ENCODE measurements at regions not wholly inside any gene's neighbourhood (a gene's known extent, or its start where the extent isn't known, plus 50 kb on each side); places are given as distances from the start of the nearest gene placed in this dataset.

DNA sequence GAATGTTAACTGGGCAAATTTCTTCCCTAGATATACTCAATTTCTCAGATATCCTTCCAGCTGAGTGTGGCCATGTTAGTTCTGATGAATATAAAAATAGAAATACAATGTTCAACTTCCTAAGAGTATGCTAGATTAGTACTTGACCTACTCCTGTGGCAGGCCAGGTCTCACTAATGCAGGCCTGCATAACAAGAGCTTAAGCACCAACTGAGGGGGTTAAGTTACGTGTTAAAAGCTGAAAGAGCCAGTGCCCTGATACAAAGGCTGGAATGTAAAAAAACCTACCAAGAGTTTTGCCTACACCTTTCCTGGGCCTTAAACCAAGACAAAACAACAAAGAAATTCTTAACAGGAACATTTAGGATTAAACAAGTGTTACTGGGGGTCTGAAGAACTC lies 102.8 kb downstream of the MRPS30 start:
- ATAC-seq (ENCODE audit: low FRiP score) (no peak), DNase-seq (ENCODE audit: low spot score) (no peak)
- TF ChIP-seq, protein P1, sequence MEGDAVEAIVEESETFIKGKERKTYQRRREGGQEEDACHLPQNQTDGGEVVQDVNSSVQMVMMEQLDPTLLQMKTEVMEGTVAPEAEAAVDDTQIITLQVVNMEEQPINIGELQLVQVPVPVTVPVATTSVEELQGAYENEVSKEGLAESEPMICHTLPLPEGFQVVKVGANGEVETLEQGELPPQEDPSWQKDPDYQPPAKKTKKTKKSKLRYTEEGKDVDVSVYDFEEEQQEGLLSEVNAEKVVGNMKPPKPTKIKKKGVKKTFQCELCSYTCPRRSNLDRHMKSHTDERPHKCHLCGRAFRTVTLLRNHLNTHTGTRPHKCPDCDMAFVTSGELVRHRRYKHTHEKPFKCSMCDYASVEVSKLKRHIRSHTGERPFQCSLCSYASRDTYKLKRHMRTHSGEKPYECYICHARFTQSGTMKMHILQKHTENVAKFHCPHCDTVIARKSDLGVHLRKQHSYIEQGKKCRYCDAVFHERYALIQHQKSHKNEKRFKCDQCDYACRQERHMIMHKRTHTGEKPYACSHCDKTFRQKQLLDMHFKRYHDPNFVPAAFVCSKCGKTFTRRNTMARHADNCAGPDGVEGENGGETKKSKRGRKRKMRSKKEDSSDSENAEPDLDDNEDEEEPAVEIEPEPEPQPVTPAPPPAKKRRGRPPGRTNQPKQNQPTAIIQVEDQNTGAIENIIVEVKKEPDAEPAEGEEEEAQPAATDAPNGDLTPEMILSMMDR (IDR thresholded peaks at IDR 0.05) = no peak

DNA sequence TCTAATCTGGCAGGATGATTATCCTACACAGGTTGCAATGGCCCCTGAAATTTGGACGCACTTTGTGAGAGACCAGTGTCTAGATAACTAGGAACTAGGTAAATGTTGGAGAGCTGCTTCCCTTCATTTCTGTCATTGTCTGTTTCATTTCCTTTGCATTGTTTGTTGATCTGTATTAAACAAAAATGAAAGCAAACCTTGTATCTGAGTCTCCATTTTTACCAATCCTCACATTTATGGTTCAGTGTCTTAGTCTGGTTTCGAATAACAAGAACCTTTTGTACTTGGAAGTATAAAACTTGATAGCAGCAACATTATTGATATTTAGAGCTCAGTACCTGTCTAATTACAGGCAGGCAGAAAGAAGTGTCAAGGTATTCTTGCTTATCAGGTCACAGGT lies 105.5 kb downstream of the MRPS30 start:
- ATAC-seq (ENCODE audit: low FRiP score) (no peak), DNase-seq (ENCODE audit: low spot score) (no peak)
- TF ChIP-seq, protein P1 (IDR thresholded peaks at IDR 0.05) = no peak

DNA sequence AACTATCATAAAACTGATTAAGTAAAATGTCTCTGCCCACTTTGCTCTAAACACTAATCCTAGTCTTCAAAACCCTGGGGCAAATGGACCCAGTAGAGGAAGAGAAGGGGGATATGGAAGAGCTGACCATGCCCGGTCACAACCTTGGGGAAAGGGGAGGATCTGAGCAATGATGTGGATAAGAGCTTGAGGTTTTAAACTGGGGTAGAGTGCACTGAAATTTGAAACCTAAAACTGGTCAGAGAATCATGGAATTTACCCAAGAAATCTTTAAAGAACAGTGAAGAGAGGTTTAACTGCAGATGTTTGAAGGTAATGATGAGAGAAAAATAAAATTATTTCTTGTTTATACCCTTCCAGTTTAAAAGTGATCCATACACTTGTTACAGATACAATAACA lies 110.8 kb downstream of the MRPS30 start:
- DNase-seq (ENCODE audit: low spot score) (no peak), ATAC-seq (ENCODE audit: low FRiP score) (no peak)
- TF ChIP-seq, protein P1 (IDR thresholded peaks at IDR 0.05) = no peak

DNA sequence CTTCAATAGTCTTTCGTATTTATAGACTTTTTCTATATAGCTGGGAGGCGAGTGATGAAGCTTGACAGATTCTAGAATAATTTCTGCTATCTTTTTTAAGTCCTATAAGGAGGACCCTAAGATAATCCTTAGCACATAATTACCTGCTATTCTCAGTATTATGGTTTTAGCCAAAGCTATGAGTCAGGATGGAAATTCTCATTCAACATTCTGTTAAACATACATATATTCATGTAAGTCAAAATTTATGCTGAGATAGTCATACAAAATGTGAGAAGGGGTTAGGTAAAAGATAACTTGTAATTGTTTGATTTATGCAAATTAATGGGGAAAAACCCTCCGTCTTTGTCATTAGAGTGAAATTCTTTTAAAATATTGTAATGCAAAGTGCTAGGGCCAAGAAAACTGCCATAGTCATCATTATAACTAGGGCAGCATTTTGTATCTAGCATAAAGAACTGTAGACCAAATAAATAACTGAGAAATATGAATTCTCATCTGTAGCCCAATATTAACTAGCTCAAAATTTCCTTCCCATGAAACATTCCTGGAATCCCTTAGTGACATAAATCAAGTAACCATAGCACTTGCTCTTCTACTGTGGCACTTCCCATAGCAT lies 118.5 kb downstream of the MRPS30 start:
- ATAC-seq (ENCODE audit: low FRiP score) (no peak), DNase-seq (ENCODE audit: low spot score) (no peak)
- TF ChIP-seq, protein P1 (IDR thresholded peaks at IDR 0.05) = no peak

DNA sequence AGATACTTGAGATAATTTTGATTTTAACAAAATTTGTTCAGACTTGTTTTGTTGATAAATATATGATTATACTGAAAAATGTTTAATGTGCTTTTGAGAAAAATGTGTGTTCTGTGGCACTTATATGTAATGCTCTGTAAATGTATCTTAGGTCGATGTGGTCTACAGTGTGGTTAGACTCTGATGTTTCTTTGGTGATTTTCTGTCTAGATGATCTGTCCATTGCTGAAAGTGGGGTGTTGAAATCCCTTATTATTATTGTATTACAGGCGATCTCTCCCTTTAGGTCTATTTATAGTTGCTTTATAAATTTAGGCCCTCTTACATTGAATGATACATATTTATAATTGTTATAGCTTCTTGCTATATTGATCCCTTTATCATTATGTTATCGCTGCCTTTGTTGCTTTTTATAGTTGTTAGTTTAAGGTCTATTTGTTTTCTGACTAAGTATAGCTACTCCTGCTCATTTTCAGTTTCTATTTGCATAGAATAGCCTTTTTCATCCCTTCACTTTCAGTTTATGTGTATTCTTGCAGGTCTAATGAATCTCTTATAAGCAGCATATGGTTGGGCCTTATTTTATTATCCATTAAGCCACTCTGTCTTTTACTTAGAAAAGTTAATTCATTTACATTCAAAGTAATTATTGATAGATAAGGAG lies 124.3 kb downstream of the MRPS30 start:
- ATAC-seq (ENCODE audit: low FRiP score) (no peak), DNase-seq (ENCODE audit: low spot score) (no peak)
- TF ChIP-seq, protein P1 (IDR thresholded peaks at IDR 0.05) = no peak

DNA sequence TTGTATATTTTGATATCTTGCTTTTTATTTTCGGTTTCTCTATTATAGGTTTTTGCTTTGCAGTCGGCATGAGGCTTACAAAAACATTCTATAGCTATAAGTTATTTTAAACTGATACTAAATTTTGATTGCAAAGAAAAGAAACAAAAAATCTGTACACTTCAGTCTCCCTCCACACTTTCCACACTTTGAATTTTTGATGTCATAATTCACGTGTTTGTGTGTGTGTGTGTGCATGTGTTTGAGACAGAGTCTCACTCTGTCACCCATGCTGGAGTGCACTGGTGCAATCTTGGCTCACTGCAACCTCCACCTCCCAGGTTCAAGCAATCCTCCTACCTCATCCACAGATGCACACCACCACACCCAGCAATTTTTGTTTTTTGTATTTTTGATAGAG lies 124.9 kb downstream of the MRPS30 start:
- TF ChIP-seq, protein P1 (IDR thresholded peaks at IDR 0.05) = no peak
- ATAC-seq (ENCODE audit: low FRiP score) (no peak), DNase-seq (ENCODE audit: low spot score) (no peak)

DNA sequence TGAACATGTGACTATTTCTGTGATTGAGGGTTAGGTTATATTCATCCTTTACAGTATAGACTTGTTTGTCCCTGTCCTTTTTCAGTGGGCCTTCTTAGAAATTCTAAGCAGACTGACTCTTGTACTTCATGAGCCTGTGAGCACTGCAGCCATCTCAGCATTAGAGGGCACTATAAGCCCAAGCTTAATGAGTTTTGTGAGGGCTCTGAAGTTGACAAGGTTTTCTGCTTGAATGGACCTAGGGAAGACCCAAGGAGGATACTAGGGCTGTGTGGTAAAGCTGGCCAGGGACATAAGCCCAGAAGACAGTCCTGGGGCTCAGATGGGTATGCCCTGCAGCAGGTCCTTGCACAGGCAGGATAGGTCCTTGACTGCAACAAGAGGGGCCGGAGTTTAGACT lies 126.5 kb downstream of the MRPS30 start:
- ATAC-seq (ENCODE audit: low FRiP score) = no peak
- no peak for DNase-seq (ENCODE audit: low spot score)
- TF ChIP-seq, protein P1 (IDR thresholded peaks at IDR 0.05) = no peak
